HG03139 (cell line): ENCODE measurements at regions not wholly inside any gene's neighbourhood (a gene's known extent, or its start where the extent isn't known, plus 50 kb on each side); places are given as distances from the start of the nearest gene placed in this dataset.
"Not testable (repeated sequence)": the region's sequence is repeated elsewhere in the genome, so short reads cannot be mapped to it uniquely, and the experiment has no call there.

Experiments
- ATAC-seq: cut with Tn5 transposase; IDR thresholded peaks from one replicate; pipeline ENCODE4 v1.9.1; 2021; ENCODE audit not compliant: unreplicated experiment

- no peak for ATAC-seq
These were observed 109.6 kb upstream of the RREB1 start for GRCh38 chr6:6998194-6998569.

GRCh38 chr6:7000825-7001777 is 106.7 kb upstream of the RREB1 start:
- no peak for ATAC-seq

- ATAC-seq = no peak
These were observed 104.7 kb upstream of the RREB1 start for GRCh38 chr6:7003041-7003440.

GRCh38 chr6:7004581-7005297 is 103.0 kb upstream of the RREB1 start:
- no peak for ATAC-seq

- no peak for ATAC-seq
These were observed 101.1 kb upstream of the RREB1 start for GRCh38 chr6:7006515-7007191.

GRCh38 chr6:7008451-7008988 is 99.2 kb upstream of the RREB1 start:
- no peak for ATAC-seq

GRCh38 chr6:7016226-7016625 is 91.5 kb upstream of the RREB1 start:
- ATAC-seq = no peak

GRCh38 chr6:7021301-7021700 is 86.5 kb upstream of the RREB1 start:
- ATAC-seq = no peak

GRCh38 chr6:7025861-7026260 is 81.9 kb upstream of the RREB1 start:
- no peak for ATAC-seq

GRCh38 chr6:7028963-7029362 is 78.8 kb upstream of the RREB1 start:
- not testable (repeated sequence) for ATAC-seq

- ATAC-seq = not testable (repeated sequence)
These were observed 76.8 kb upstream of the RREB1 start for GRCh38 chr6:7030968-7031367.

- no peak for ATAC-seq
These were observed 74.6 kb upstream of the RREB1 start for GRCh38 chr6:7033202-7033601.

GRCh38 chr6:7034055-7034454 is 73.7 kb upstream of the RREB1 start:
- ATAC-seq = no peak

GRCh38 chr6:7035837-7036249 is 71.9 kb upstream of the RREB1 start:
- no peak for ATAC-seq

GRCh38 chr6:7041511-7042026 is 66.2 kb upstream of the RREB1 start:
- ATAC-seq = no peak

GRCh38 chr6:7042056-7042653 is 65.6 kb upstream of the RREB1 start:
- ATAC-seq = no peak

- no peak for ATAC-seq
These were observed 64.9 kb upstream of the RREB1 start for GRCh38 chr6:7042654-7043545.

GRCh38 chr6:7045331-7045730 is 62.4 kb upstream of the RREB1 start:
- no peak for ATAC-seq

- no peak for ATAC-seq
These were observed 62.0 kb upstream of the RREB1 start for GRCh38 chr6:7045746-7046145.

- no peak for ATAC-seq
These were observed 60.6 kb upstream of the RREB1 start for GRCh38 chr6:7047128-7047527.
